Stomach (tissue), 4 donors: ENCODE measurements at regions not wholly inside any gene's neighbourhood (a gene's known extent, or its start where the extent isn't known, plus 50 kb on each side); places are given as distances from the start of the nearest gene placed in this dataset.

Experiments
- CTCF ChIP-seq, 7 experiments: fragments of 450-650 bp in 4 of 7; fragments of 200-600 bp in 3 of 7; sonication (generic) in 3 of 7; IDR thresholded peaks; one replicate each; pipeline ENCODE4 v1.5.1; 2016 to 2019; ENCODE audit warnings: antibody characterized with exemption in 7 of 7, control low read depth in 2 of 7, mild to moderate bottlenecking in 1 of 7
- EP300 ChIP-seq: sonication (generic); formaldehyde crosslinking; IDR thresholded peaks from one replicate; pipeline ENCODE4 v1.6.1; 2017; ENCODE audit warnings: antibody characterized with exemption
- POLR2A ChIP-seq, 4 donors: fragments of 450-650 bp; IDR thresholded peaks; one replicate each; pipeline ENCODE4 v1.6.1; 2016; ENCODE audit warnings: antibody characterized with exemption in 4 of 4, control low read depth in 2 of 4, mild to moderate bottlenecking in 1 of 4, moderate library complexity in 1 of 4
- POLR2AphosphoS5 ChIP-seq, 3 donors: sonication (generic); formaldehyde crosslinking; IDR thresholded peaks; one replicate each; pipeline ENCODE4 v1.6.1; 2016; ENCODE audit warnings: antibody characterized with exemption in 3 of 3

- TF ChIP-seq EP300 (no peak), CTCF (IDR thresholded peaks at IDR 0.05) (no peak), POLR2AphosphoS5 (IDR thresholded peaks at IDR 0.05) (no peak), POLR2A (IDR thresholded peaks at IDR 0.05) (no peak)
Measured at GRCh38 chr2:81263989-81264388, 959.4 kb upstream of the LRRTM1 start.
